ENCODE measurements at regions not wholly inside any gene's neighbourhood (a gene's known extent, or its start where the extent isn't known, plus 50 kb on each side); places are given as distances from the start of the nearest gene placed in this dataset.

DNA sequence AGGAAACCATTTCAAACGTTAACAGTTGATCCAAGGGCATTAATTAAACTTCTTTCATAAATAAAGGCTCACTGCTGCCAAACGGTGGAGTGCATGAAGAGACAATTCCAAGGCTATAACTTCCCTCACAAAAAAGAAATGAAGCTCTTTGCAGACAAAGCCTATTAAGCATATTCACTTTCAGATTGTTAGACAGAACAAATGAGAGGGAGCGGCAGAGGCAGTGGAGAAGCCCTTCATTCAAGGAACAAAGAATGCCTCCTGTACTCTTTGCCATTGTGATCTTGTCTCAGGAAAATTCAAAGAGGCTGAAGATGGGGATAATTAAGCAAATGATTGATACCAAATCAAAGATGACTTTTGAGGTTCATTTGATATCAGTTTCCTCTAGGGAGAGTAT, 370.5 kb upstream of the FAT1 start:
- Histone ChIP-seq H3K79me2 (ENCODE audit: insufficient read depth, low read length) (no peaks in the 10 kb centered on the region), H3K4me3 (ENCODE audit: insufficient read depth, low read length) (no peak overlapping the region), H2AFZ (ENCODE audit: low read length) (no peak overlapping the region), H3K36me3 (ENCODE audit: insufficient read depth, low read length) (no peaks in the 10 kb centered on the region), H3K4me2 (ENCODE audit: insufficient read depth, low read length) (no peak overlapping the region), H3K27me3 (ENCODE audit: insufficient read depth, low read length) (no peaks in the 10 kb centered on the region), H4K20me1 (ENCODE audit: insufficient read depth, low read length) (no peaks in the 10 kb centered on the region), H3K27ac (ENCODE audit: low read depth, low read length) (no peak overlapping the region), H3K4me1 (ENCODE audit: insufficient read depth, low read length) (no peaks in the 10 kb centered on the region), H3K9me3 (ENCODE audit: low read depth, low read length) (no peaks in the 10 kb centered on the region)
- no peak for DNase-seq (ENCODE audit: insufficient read length, low spot score, missing footprints)
- TF ChIP-seq, protein P1, sequence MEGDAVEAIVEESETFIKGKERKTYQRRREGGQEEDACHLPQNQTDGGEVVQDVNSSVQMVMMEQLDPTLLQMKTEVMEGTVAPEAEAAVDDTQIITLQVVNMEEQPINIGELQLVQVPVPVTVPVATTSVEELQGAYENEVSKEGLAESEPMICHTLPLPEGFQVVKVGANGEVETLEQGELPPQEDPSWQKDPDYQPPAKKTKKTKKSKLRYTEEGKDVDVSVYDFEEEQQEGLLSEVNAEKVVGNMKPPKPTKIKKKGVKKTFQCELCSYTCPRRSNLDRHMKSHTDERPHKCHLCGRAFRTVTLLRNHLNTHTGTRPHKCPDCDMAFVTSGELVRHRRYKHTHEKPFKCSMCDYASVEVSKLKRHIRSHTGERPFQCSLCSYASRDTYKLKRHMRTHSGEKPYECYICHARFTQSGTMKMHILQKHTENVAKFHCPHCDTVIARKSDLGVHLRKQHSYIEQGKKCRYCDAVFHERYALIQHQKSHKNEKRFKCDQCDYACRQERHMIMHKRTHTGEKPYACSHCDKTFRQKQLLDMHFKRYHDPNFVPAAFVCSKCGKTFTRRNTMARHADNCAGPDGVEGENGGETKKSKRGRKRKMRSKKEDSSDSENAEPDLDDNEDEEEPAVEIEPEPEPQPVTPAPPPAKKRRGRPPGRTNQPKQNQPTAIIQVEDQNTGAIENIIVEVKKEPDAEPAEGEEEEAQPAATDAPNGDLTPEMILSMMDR (IDR thresholded peaks at IDR 0.05; ENCODE audit: extremely low read depth, low read depth, low read length) = no peak

DNA sequence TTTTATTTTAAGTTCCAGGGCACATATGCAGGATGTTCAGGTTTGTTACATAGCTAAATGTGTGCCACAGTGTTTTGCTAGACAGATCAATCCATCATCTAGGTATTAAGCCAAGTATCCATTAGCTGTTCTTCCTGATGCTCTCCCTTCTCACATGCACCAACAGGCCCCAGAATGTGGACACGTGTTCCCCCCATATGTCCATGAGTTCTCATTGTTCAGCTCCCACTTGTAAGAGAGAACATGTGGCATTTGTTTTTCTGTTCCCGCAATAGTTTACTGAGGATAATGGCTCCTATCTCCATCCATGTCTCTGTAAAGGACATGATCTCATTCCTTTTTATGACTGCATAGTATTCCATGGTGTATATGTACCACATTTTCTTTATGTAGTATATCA, 374.8 kb upstream of the FAT1 start:
- Histone ChIP-seq H3K36me3 (ENCODE audit: insufficient read depth, low read length) (no peaks in the 10 kb centered on the region), H3K27ac (ENCODE audit: low read depth, low read length) (no peak overlapping the region), H3K79me2 (ENCODE audit: insufficient read depth, low read length) (no peaks in the 10 kb centered on the region), H3K9me3 (ENCODE audit: low read depth, low read length) (no peaks in the 10 kb centered on the region), H3K4me1 (ENCODE audit: insufficient read depth, low read length) (no peaks in the 10 kb centered on the region), H3K4me2 (ENCODE audit: insufficient read depth, low read length) (no peak overlapping the region), H2AFZ (ENCODE audit: low read length) (no peak overlapping the region), H4K20me1 (ENCODE audit: insufficient read depth, low read length) (no peaks in the 10 kb centered on the region), H3K4me3 (ENCODE audit: insufficient read depth, low read length) (no peak overlapping the region), H3K27me3 (ENCODE audit: insufficient read depth, low read length) (no peaks in the 10 kb centered on the region)
- no peak for DNase-seq (ENCODE audit: insufficient read length, low spot score, missing footprints)
- TF ChIP-seq, protein P1 (IDR thresholded peaks at IDR 0.05; ENCODE audit: extremely low read depth, low read depth, low read length) = no peak

DNA sequence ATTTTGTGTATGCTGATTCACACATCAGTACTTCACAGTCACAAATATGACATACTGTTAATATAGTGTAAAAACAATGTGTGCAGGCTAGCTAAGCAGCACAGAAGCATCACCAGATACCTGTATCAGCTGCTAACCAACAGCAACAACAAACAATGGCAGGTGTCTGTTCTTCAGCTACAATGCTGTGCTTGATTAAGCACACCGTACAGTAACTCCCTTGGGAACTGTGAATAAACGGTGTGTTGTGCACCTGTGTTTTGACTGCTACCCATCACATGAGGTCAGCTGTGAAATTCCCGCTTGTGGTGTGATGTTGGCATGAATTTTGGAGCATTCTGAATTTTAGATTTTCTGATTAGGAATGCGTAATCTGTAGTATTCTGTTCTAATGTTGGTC, 379.7 kb upstream of the FAT1 start:
- H3K36me3 ChIP-seq (ENCODE audit: insufficient read depth, low read length) = no peaks in the 10 kb centered on the region
- no peak overlapping the region for H3K4me3 ChIP-seq (ENCODE audit: insufficient read depth, low read length)
- no peak overlapping the region for H3K27ac ChIP-seq (ENCODE audit: low read depth, low read length)
- no peak overlapping the region for H2AFZ ChIP-seq (ENCODE audit: low read length)
- no peaks in the 10 kb centered on the region for H4K20me1 ChIP-seq (ENCODE audit: insufficient read depth, low read length)
- no peaks in the 10 kb centered on the region for H3K4me1 ChIP-seq (ENCODE audit: insufficient read depth, low read length)
- H3K9me3 ChIP-seq (ENCODE audit: low read depth, low read length) = no peaks in the 10 kb centered on the region
- no peaks in the 10 kb centered on the region for H3K79me2 ChIP-seq (ENCODE audit: insufficient read depth, low read length)
- no peak overlapping the region for H3K4me2 ChIP-seq (ENCODE audit: insufficient read depth, low read length)
- H3K27me3 ChIP-seq (ENCODE audit: insufficient read depth, low read length) = no peaks in the 10 kb centered on the region
- no peak for DNase-seq (ENCODE audit: insufficient read length, low spot score, missing footprints)
- TF ChIP-seq, protein P1 (IDR thresholded peaks at IDR 0.05; ENCODE audit: extremely low read depth, low read depth, low read length) = no peak

DNA sequence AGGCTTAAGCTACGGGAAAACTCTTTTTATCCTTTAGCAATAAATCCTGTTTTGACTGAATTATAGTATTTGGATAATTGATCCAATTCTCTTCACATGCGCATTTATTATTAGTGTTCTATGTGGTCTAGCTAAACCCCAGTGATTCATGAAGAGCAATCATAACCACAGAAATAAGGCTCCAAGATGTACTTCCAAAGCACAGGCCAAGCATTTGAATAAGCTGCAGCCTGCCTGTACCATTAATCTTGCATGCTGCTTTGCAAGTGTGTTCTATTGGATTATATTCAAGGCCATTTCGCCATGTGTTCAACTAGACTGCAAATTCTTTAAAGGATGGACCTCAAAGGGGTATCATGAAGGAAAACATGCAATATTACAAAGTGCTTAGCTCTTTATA, 385.2 kb upstream of the FAT1 start:
- Histone ChIP-seq H3K36me3 (ENCODE audit: insufficient read depth, low read length) (no peaks in the 10 kb centered on the region), H3K4me2 (ENCODE audit: insufficient read depth, low read length) (no peak overlapping the region), H3K9me3 (ENCODE audit: low read depth, low read length) (no peaks in the 10 kb centered on the region), H3K79me2 (ENCODE audit: insufficient read depth, low read length) (no peaks in the 10 kb centered on the region), H3K27me3 (ENCODE audit: insufficient read depth, low read length) (no peaks in the 10 kb centered on the region), H2AFZ (ENCODE audit: low read length) (no peak overlapping the region), H3K4me1 (ENCODE audit: insufficient read depth, low read length) (no peaks in the 10 kb centered on the region), H4K20me1 (ENCODE audit: insufficient read depth, low read length) (no peaks in the 10 kb centered on the region), H3K27ac (ENCODE audit: low read depth, low read length) (no peak overlapping the region), H3K4me3 (ENCODE audit: insufficient read depth, low read length) (no peak overlapping the region)
- no peak for DNase-seq (ENCODE audit: insufficient read length, low spot score, missing footprints)
- TF ChIP-seq, protein P1 (IDR thresholded peaks at IDR 0.05; ENCODE audit: extremely low read depth, low read depth, low read length) = no peak
